Retina (tissue), 1 donor: ENCODE measurements at regions not wholly inside any gene's neighbourhood (a gene's known extent, or its start where the extent isn't known, plus 50 kb on each side); places are given as distances from the start of the nearest gene placed in this dataset.

ENCODE experiments used
- DNase-seq: peaks from one replicate; pipeline ENCODE4 v3.0.0-alpha.2; 2016

DNA sequence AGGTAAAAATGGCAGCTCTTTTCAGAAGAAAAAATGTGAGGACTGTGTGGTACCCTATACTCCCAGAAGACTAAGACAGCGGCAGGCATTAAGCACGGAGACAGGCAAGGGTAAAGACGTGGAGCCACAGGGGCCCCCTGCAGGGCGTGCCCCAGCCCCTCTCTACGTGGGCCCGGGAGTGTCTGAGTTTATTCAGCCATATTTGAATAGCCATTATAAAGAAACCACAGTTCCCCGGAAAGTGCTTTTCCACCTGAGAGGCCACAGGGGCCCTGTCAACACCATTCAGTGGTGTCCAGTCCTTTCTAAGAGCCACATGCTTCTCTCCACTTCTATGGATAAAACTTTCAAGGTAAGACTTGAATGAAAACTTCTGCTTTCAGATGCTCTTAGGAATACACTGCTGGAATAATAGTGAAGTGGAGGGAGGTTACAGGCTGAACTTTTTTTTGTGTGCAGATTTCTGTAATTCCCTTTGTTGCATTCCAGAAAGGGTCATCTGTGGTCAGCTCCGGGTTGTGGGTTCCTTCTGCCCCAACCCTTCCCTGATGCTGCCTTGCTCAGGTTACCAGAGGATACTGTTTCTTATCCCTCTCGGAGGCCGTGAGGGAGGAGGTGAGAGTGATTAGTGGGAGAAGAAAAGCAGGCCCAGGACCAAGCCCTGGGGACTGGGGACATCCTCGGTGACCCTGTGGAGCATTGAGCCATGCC, 58.4 kb downstream of the SLC25A47 start:
- DNase-seq, result no peak

DNA sequence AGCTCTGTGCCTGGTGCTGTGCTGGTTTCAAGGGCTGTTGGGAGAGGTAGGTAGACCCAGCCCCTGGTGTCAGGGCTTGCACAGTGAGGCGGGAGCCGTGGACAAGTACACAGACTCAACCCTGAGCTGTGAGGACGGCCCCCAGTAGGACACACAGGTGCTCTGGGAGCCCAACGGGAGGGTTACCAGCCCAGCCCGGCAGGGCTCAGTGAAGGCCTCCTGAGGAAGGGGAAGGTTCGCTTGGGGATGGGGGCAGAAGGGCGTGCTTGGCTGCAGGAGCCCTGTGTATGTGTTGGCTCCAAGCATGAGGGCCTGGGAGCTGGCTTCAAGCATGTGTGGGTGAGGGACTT, 58.9 kb downstream of the SLC25A47 start:
- DNase-seq, result no peak

GRCh38 chr14:100383727-100384158, 60.6 kb downstream of the SLC25A47 start:
- peak; percentile 73 for DNase-seq

DNA sequence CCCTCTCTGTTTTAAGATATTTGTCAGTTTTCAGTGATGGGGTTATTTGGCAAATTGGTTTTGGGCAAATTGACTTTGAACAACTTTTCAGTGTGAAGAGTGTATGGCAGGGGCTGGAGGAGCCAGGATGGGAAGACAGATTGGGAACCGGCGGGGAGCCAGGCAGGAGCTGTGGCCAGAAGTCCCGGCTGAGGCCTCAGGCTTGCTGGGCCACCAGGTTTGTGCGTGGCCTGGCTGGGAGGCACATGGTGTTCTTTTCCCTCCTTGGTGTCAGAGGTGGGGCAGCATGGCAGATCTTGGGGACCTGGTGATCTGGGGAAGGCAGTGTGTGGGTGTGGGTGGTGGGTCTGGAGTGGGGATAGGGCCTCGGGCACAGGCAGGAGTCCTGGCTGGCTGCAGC, 61.1 kb downstream of the SLC25A47 start:
- no peak for DNase-seq

DNA sequence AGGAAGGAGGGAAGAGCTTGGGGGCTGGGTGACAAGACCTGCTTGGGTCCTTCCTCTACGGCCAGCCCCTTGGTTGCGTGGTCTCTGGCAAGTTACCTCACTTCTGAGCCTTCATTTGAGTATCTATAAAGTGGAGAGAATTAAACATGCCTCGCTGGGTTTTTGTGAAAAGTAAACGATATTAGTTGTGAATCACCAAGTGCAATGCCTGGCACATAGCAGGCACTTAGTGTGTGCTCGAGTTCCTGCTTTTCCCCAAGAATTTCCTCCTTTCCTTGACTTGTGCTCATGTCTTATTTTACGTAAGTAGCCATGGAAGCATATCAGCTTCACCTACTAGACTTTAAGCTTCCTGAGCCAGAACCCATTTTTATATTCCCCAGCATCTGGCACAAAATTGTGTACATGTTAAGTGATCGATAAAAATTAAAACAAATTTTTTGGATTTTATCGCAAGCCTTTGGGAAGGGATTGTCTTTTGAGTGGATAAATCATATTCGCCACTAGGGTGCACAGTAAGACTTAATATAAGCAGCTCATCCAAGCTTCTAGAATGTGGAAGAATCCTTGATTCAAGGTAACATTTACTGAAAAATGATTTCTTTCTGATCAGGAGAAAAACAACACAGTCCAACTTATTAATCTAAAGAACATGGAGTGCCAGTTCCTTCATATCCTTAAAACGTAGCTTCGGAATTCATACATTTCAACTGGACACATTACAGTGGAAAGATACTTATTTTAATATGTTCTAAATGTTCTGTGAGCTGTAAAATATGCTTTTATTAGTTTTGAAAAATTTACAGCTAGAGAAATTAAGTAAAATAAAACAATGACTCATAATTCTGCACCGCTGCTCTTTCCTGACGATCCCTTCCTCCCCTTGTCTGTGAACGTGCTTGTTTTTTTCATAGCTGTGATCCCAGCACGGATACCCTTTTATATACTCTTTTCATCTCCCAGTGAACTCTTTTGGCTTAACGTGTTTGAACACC, 62.0 kb downstream of the SLC25A47 start:
- no peak for DNase-seq

GRCh38 chr14:100386121-100386520, 63.0 kb downstream of the SLC25A47 start:
- DNase-seq, result no peak

DNA sequence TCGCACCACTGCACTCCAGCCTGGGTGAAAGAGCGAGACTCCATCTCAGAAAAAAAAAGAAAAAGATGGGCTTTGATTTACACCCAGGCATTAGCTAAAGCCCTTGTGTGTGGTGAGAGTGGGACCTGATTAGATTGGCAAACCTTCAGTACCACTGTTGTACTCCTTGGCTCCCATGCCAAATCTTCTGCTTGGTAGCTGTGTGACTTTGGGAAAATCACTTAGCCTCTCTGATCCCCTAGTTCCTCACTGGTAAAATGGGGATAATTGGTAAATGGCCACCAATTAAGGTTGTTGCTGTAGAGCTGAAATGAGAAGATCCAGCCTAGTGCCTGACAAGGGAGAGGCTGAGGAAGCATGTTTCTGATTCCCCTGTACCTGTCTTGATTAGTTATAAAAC, 63.7 kb downstream of the SLC25A47 start:
- no peak for DNase-seq

GRCh38 chr14:100387450-100387849, 64.3 kb downstream of the SLC25A47 start:
- peak; percentile 2 for DNase-seq

DNA sequence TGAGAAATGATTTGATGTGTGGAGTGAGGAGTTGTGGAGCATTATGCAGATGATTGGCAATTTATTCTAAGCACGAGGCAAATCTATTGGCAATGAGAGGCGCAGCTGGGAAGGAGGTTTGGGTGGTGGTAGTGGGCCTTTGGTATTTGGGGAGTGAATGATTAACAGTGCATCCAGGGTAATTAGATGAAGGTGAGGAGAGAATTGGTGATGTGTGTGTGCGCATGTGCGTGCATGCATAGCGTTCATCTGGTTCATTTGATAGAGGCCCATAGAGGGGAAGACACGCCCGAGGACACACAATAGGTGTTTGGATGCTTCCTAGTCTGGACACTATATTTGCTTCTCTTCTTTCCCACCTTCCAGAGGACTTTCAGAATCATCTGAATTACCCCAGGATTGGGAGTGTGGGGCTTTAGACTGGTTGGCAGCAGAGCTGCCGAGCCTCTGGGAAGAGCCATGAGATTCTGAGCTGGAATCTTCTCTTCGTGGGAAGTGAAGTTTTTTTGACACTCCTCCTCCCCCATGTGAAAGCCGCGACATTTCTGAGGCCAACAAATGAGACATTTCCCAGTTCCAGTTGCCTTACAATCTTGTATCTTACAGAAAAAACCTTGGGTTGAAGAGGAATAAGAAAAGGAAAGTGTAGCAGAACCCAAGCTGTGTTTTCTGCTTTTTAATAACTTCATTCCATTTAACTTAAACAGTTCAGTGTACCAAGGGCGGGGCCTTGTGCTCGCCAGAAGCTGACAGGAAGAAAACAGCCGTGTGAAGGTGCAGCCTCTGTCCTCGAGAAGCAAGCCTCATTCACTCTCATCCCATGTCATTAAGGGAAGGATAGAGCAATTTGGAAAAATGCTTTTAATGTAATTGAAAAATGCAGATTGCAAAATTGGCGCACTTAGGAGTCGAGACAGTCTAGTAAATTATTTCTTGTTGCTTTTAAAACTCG, 65.2 kb downstream of the SLC25A47 start:
- peak; percentile 3 for DNase-seq

DNA sequence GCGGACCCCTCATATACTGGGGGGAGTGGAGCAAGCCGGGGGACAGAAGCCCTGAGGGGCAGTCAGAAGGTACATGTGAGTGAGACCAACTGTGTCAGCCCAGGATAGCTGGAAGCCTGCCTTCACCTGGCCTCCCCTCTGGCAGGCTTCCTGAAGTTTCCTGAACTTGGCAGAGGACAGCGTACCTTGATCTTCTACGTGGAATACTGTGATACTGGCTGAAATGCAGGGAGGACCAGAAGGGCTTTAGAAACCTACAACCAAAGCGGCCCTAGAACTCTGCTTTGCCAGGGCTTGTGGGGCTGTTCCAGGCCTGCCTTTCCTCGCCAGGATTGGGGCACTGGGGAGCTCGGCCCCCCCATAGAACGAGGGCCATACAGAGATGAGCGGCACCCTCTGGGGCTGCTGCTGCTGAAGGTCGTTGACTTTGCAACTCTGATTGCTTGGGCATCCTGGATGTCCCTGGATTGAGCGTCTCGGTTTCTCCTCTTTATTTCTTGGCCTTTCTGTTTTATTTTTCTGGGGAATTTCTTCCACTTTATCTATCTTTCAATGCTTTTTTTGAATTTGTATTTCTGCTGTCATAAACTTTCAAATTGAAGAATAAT, 66.5 kb downstream of the SLC25A47 start:
- no peak for DNase-seq

DNA sequence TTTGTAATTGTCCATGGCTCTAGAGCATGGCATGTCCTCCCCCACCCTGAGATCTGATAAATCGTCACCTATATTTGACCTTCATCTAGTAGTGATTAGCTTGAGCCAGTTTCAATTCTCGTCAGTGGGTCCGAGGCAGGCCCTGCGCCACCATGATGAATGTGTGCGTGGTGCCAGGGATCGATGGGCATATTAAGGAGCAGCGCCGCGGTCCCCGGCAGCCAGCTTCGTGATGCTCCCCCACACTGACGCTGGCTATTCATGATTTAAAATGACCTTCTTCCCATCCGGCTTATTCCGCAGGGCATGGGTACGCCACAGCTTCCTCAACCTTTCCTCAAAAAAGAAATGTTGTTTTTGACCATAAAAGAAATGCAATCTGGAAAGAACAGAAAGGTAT, 68.0 kb downstream of the SLC25A47 start:
- DNase-seq, result peak; percentile 5

DNA sequence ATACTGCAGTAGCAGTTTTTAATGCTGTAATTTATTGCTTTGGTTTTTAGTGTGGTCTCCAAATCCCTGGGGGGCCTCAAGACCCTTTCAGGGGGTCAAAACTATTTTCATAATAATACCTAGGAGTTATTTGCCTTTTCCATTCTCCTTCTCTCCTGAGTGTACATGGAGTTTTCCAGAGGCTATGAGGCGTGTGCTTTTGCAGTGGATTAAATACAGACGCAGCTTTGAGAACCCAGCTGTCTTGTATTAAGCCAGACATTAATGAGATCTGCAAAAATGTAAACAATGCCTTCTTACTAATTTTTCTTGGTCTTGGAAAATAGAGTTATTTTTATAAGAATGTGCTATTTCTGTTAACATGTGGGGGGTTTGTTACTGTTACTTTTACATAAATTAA, 68.6 kb downstream of the SLC25A47 start:
- DNase-seq, result peak; percentile 21

GRCh38 chr14:100392356-100392755, 69.2 kb downstream of the SLC25A47 start:
- peak; percentile 65 for DNase-seq

DNA sequence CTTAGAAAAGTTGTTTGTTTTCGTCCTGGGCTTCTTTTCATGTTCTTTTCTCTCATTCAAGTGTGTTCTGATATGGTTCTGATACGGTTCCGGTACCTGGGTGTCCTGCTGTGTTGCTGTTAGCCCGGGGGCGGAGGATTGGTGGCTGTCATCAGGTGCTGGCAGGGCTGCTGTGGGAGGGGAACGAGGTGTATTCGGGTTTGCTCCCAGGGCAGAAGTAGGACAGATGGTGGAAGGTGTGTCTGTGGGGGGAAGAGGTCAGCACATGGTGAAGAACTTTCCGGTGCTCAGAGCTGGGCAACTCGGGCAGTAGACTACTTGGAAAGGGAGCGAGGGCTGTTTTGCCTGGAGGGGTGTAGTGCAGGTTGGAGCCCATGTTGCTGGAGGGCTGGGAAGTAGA, 70.2 kb downstream of the SLC25A47 start:
- DNase-seq, result peak; percentile 15

GRCh38 chr14:100393906-100394732, 71.0 kb downstream of the SLC25A47 start:
- DNase-seq, result peak; percentile 46

- peak; percentile 1 for DNase-seq
These were observed 71.9 kb downstream of the SLC25A47 start for GRCh38 chr14:100394886-100395672.

GRCh38 chr14:100396266-100396795, 73.2 kb downstream of the SLC25A47 start:
- peak; percentile 17 for DNase-seq

DNA sequence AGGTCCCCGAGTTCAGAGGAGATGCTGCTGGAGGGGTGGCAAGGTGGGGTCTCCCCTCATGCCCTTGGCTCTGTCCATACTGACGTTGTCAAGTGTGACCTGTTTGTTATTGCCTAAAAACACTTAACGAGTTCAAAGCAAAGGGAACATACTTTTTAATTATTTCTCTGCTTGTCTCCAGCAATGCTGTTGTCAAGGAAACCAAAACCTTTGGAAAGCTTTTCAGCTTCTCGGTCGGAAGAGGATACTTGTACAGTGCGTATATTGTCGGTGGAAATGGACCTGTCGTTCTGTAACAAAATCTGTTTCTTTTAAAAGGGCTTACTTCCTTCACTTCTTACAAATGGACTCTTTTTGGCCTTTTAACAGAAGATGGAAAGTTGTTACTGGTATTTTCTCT, 73.9 kb downstream of the SLC25A47 start:
- DNase-seq, result no peak

- DNase-seq, result peak; percentile 66
These were observed 74.9 kb downstream of the SLC25A47 start for GRCh38 chr14:100398044-100398443.
